Naive B cell (primary cell): ENCODE measurements at regions not wholly inside any gene's neighbourhood (a gene's known extent, or its start where the extent isn't known, plus 50 kb on each side); places are given as distances from the start of the nearest gene placed in this dataset.

Experiments used
- ATAC-seq, 2 donors: fragments of 150-1000 bp; cut with Tn5 transposase; 2 replicates each; pipeline ENCODE4 v1.10.0; 2021; ENCODE audit warnings: low read depth in 2 of 2, mild to moderate bottlenecking in 2 of 2, moderate library complexity in 2 of 2
- DNase-seq: peaks from one replicate; pipeline ENCODE4 v3.0.0; 2022
- H3K27ac Mint-ChIP-seq, 6 donors: one replicate each; pipeline ENCODE4 v1.8.0; 2020 to 2022; ENCODE audit warnings: mild to moderate bottlenecking in 6 of 6, mixed read lengths in 6 of 6, moderate library complexity in 5 of 6, inconsistent platforms in 2 of 6
- H3K27me3 Mint-ChIP-seq, 3 donors: one replicate each; pipeline ENCODE4 v1.8.0; 2021 to 2022; ENCODE audit warnings: mixed read lengths in 3 of 3, mild to moderate bottlenecking in 1 of 3
- H3K36me3 Mint-ChIP-seq, 2 donors: one replicate each; pipeline ENCODE4 v1.8.0; 2020 to 2022; ENCODE audit warnings: mixed read lengths in 2 of 2, inconsistent platforms in 1 of 2, mild to moderate bottlenecking in 1 of 2
- H3K4me1 Mint-ChIP-seq, 3 donors: one replicate each; pipeline ENCODE4 v1.8.0; 2020 to 2022; ENCODE audit warnings: mixed read lengths in 3 of 3, inconsistent platforms in 1 of 3, mild to moderate bottlenecking in 1 of 3, moderate library complexity in 1 of 3
- H3K4me3 Mint-ChIP-seq, 8 donors: one replicate each; pipeline ENCODE4 v1.8.0; 2020 to 2022; ENCODE audit warnings: mild to moderate bottlenecking in 8 of 8, mixed read lengths in 8 of 8, moderate library complexity in 8 of 8, inconsistent platforms in 2 of 8
- H3K9me3 Mint-ChIP-seq, 7 donors: one replicate each; pipeline ENCODE4 v1.8.0; 2020 to 2022; ENCODE audit warnings: mixed read lengths in 7 of 7, mild to moderate bottlenecking in 5 of 7, inconsistent platforms in 2 of 7, moderate library complexity in 1 of 7

- Mint-ChIP-seq H3K36me3 (no peaks in the 10 kb centered on the region), H3K4me3 (no peak overlapping the region), H3K27ac (no peak overlapping the region), H3K9me3 (peaks cover 0 to 3% (median 0%) of the 10 kb centered on the region in 7 donors), H3K4me1 (no peaks in the 10 kb centered on the region), H3K27me3 (no peaks in the 10 kb centered on the region)
- ATAC-seq (no peak), DNase-seq (no peak)
Measured at GRCh38 chr2:228642861-228643260, 461.4 kb upstream of the SPHKAP start.

- DNase-seq: no peak
- ATAC-seq: no peak
- peaks cover 4 to 7% (median 6%) of the 10 kb centered on the region in 7 donors for H3K9me3 Mint-ChIP-seq
- no peak overlapping the region for H3K27ac Mint-ChIP-seq
- H3K36me3 Mint-ChIP-seq: no peaks in the 10 kb centered on the region
- no peak overlapping the region for H3K4me3 Mint-ChIP-seq
- no peaks in the 10 kb centered on the region for H3K27me3 Mint-ChIP-seq
- H3K4me1 Mint-ChIP-seq: no peaks in the 10 kb centered on the region
Measured at GRCh38 chr2:228630786-228631185, 449.3 kb upstream of the SPHKAP start.

GRCh38 chr2:228629251-228629650 is 447.8 kb upstream of the SPHKAP start:
- Mint-ChIP-seq H3K27me3 (no peaks in the 10 kb centered on the region), H3K36me3 (no peaks in the 10 kb centered on the region), H3K4me1 (no peaks in the 10 kb centered on the region), H3K27ac (no peak overlapping the region), H3K4me3 (no peak overlapping the region), H3K9me3 (peaks cover 1 to 8% (median 4%) of the 10 kb centered on the region in 7 donors)
- ATAC-seq (no peak), DNase-seq (no peak)

DNA sequence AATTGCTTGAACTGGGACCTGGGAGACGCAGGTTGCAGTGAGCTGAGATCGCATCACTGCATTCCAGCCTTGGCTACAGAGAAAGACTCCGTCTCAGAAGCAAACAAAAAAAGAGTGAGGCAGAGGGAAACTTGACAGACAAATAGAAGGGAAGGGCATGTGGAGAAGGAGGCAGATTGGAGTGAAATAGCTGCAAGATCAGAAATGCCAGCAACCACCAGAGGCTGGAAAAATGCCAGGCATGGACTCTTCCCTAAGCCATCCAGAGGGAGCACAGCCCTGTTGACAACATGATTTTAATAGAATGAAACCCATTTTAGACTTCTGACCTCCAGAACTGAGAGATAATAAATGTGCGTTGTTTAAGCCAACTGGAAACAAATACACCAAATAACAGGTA is 447.2 kb upstream of the SPHKAP start:
- H3K4me3 Mint-ChIP-seq: no peak overlapping the region
- no peaks in the 10 kb centered on the region for H3K36me3 Mint-ChIP-seq
- H3K27me3 Mint-ChIP-seq: no peaks in the 10 kb centered on the region
- DNase-seq (no peak), ATAC-seq (no peak)
- no peak overlapping the region for H3K27ac Mint-ChIP-seq
- H3K4me1 Mint-ChIP-seq: no peaks in the 10 kb centered on the region
- peaks cover 1 to 8% (median 4%) of the 10 kb centered on the region in 7 donors for H3K9me3 Mint-ChIP-seq

DNA sequence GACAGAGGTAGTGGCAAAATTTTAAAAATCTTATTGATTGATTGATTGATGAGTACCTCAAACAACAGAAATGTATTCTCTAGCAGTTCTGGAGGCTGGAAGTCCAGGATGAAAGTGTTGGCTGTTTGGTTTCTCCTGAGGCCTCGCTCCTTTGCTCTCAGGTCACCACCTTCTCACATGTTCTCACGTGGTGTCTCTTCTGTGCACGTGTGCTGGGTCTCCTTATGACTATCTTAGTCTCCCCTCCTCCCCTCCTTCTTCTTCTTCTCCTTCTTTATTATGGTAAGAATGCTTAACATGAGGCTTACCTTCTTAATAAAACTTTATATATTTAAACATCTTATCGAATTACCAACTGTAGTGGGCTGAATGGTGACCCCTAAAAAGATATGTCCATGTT is 446.0 kb upstream of the SPHKAP start:
- Mint-ChIP-seq H3K9me3 (peaks cover 0 to 8% (median 2%) of the 10 kb centered on the region in 7 donors), H3K4me3 (no peak overlapping the region), H3K27me3 (no peaks in the 10 kb centered on the region), H3K36me3 (no peaks in the 10 kb centered on the region), H3K27ac (no peak overlapping the region), H3K4me1 (no peaks in the 10 kb centered on the region)
- DNase-seq (no peak), ATAC-seq (no peak)

GRCh38 chr2:228625481-228625880 is 444.0 kb upstream of the SPHKAP start:
- Mint-ChIP-seq H3K4me1 (no peaks in the 10 kb centered on the region), H3K27ac (no peak overlapping the region), H3K27me3 (no peaks in the 10 kb centered on the region), H3K36me3 (no peaks in the 10 kb centered on the region), H3K9me3 (peaks cover 0 to 8% (median 2%) of the 10 kb centered on the region in 7 donors), H3K4me3 (no peak overlapping the region)
- ATAC-seq (no peak), DNase-seq (no peak)

GRCh38 chr2:228624733-228625132 is 443.2 kb upstream of the SPHKAP start:
- no peak for DNase-seq
- ATAC-seq: no peak
- Mint-ChIP-seq H3K27ac (no peak overlapping the region), H3K27me3 (no peaks in the 10 kb centered on the region), H3K4me3 (no peak overlapping the region), H3K9me3 (peaks cover 0 to 8% (median 1%) of the 10 kb centered on the region in 7 donors), H3K4me1 (no peaks in the 10 kb centered on the region), H3K36me3 (no peaks in the 10 kb centered on the region)

GRCh38 chr2:228615496-228615895 is 434.0 kb upstream of the SPHKAP start:
- ATAC-seq (no peak), DNase-seq (no peak)
- no peaks in the 10 kb centered on the region for H3K27me3 Mint-ChIP-seq
- H3K4me3 Mint-ChIP-seq: no peak overlapping the region
- H3K9me3 Mint-ChIP-seq: peaks cover 0 to 7% (median 1%) of the 10 kb centered on the region in 7 donors
- H3K4me1 Mint-ChIP-seq: no peaks in the 10 kb centered on the region
- no peak overlapping the region for H3K27ac Mint-ChIP-seq
- no peaks in the 10 kb centered on the region for H3K36me3 Mint-ChIP-seq

GRCh38 chr2:228614741-228615140 is 433.3 kb upstream of the SPHKAP start:
- peaks cover 0 to 7% (median 2%) of the 10 kb centered on the region in 7 donors for H3K9me3 Mint-ChIP-seq
- H3K36me3 Mint-ChIP-seq: no peaks in the 10 kb centered on the region
- no peaks in the 10 kb centered on the region for H3K27me3 Mint-ChIP-seq
- no peak overlapping the region for H3K4me3 Mint-ChIP-seq
- no peaks in the 10 kb centered on the region for H3K4me1 Mint-ChIP-seq
- DNase-seq (no peak), ATAC-seq (no peak)
- no peak overlapping the region for H3K27ac Mint-ChIP-seq

DNA sequence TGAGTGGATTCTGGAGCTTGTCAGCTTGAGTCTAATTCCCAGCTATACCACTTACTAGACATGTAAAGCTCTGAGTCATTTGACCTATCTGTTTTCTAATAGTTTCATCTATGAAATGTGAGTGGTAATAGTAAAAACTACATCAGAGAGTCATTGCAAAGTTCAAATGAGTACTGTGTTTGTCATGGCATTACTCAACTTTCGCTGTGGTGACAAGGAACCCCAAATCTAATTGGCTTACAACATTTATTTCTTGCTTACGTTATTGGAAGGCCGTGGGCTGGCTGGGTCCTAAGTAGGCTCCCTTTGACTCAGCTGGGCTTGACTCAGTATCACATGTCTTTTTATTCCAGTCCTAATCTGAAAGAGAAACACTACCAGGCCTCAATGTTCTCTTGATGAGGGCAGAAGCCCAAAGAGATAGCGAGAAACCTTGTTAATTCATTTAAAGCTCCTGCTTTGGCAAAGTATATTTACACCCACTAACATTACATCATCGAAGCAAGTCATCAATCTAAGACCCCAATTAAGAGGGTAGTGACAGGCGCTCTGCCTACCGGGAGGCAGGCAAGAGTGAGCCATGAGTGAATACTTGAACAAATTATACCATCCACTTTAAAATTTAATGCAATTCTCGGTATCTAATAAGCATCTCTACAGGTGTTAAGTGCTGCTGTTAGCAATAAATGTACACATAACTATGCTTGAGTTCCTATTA is 431.8 kb upstream of the SPHKAP start:
- Mint-ChIP-seq H3K9me3 (peaks cover 1 to 7% (median 3%) of the 10 kb centered on the region in 7 donors), H3K4me3 (no peak overlapping the region), H3K27me3 (no peaks in the 10 kb centered on the region), H3K27ac (no peak overlapping the region), H3K36me3 (no peaks in the 10 kb centered on the region), H3K4me1 (no peaks in the 10 kb centered on the region)
- no peak for DNase-seq
- no peak for ATAC-seq

DNA sequence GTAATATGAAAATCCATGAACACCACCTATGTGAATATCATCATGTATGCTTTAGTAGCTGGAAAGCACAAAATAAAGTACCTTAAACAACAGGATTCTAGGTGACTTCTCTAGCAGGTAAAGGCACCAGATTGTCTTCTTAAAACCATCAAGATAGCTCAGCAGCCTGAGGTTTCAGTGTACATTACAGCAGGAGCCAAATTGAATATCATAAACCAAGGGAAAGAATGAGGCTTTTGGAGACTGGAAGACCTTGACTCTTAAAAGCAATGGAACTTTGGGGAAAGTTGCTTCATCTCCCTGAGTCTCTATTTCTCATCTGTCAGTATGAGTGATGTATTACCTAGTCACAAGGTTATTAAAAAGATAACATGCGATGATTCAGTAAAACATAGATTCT is 429.7 kb upstream of the SPHKAP start:
- H3K4me1 Mint-ChIP-seq: no peaks in the 10 kb centered on the region
- peaks cover 0 to 7% (median 4%) of the 10 kb centered on the region in 7 donors for H3K9me3 Mint-ChIP-seq
- no peak overlapping the region for H3K27ac Mint-ChIP-seq
- no peak for DNase-seq
- H3K4me3 Mint-ChIP-seq: no peak overlapping the region
- H3K36me3 Mint-ChIP-seq: no peaks in the 10 kb centered on the region
- no peaks in the 10 kb centered on the region for H3K27me3 Mint-ChIP-seq
- ATAC-seq: no peak

DNA sequence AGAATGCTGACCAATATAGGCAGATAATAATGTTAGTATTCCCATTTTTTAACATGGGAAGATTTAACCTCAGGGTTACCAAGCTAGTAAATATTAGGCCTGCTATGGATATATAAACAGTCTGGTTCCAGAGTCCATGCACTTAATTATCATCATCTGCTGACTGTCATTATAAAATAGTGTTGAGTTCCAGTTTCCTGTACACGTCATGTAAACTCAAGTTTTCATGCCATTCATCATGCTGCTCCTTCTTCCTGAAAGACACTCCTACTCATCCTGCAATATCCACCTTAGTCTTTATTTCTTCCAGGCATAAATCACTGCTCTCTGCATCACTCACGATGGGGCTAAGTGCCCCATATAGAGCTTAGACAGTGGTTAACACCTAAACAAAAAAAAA is 420.8 kb upstream of the SPHKAP start:
- Mint-ChIP-seq H3K36me3 (no peaks in the 10 kb centered on the region), H3K9me3 (peaks cover 0 to 8% (median 2%) of the 10 kb centered on the region in 7 donors), H3K27me3 (no peaks in the 10 kb centered on the region), H3K4me3 (no peak overlapping the region), H3K4me1 (no peaks in the 10 kb centered on the region), H3K27ac (no peak overlapping the region)
- ATAC-seq: no peak
- no peak for DNase-seq

- ATAC-seq: no peak
- DNase-seq: no peak
- Mint-ChIP-seq H3K4me1 (no peaks in the 10 kb centered on the region), H3K36me3 (no peaks in the 10 kb centered on the region), H3K9me3 (peaks cover 0 to 10% (median 4%) of the 10 kb centered on the region in 7 donors), H3K27ac (no peak overlapping the region), H3K27me3 (no peaks in the 10 kb centered on the region), H3K4me3 (no peak overlapping the region)
Measured at GRCh38 chr2:228600265-228600664, 418.8 kb upstream of the SPHKAP start.

- no peak for ATAC-seq
- peaks cover 0 to 10% (median 4%) of the 10 kb centered on the region in 7 donors for H3K9me3 Mint-ChIP-seq
- DNase-seq: no peak
- H3K27me3 Mint-ChIP-seq: no peaks in the 10 kb centered on the region
- no peak overlapping the region for H3K4me3 Mint-ChIP-seq
- no peaks in the 10 kb centered on the region for H3K36me3 Mint-ChIP-seq
- H3K27ac Mint-ChIP-seq: no peak overlapping the region
- H3K4me1 Mint-ChIP-seq: no peaks in the 10 kb centered on the region
Measured at GRCh38 chr2:228599781-228600180, 418.3 kb upstream of the SPHKAP start.

- no peak for DNase-seq
- no peak for ATAC-seq
- no peak overlapping the region for H3K27ac Mint-ChIP-seq
- no peak overlapping the region for H3K4me3 Mint-ChIP-seq
- H3K4me1 Mint-ChIP-seq: no peaks in the 10 kb centered on the region
- H3K36me3 Mint-ChIP-seq: no peaks in the 10 kb centered on the region
- H3K27me3 Mint-ChIP-seq: no peaks in the 10 kb centered on the region
- peaks cover 0 to 10% (median 4%) of the 10 kb centered on the region in 7 donors for H3K9me3 Mint-ChIP-seq
Measured at GRCh38 chr2:228599297-228599696, 417.8 kb upstream of the SPHKAP start.
